ENCODE measurements at regions not wholly inside any gene's neighbourhood (a gene's known extent, or its start where the extent isn't known, plus 50 kb on each side); places are given as distances from the start of the nearest gene placed in this dataset.
A peak's percentile ranks its signal among the peaks of the same experiment; 100 is the strongest.
"Not testable (repeated sequence)": the region's sequence is repeated elsewhere in the genome, so short reads cannot be mapped to it uniquely, and the experiment has no call there.

DNA sequence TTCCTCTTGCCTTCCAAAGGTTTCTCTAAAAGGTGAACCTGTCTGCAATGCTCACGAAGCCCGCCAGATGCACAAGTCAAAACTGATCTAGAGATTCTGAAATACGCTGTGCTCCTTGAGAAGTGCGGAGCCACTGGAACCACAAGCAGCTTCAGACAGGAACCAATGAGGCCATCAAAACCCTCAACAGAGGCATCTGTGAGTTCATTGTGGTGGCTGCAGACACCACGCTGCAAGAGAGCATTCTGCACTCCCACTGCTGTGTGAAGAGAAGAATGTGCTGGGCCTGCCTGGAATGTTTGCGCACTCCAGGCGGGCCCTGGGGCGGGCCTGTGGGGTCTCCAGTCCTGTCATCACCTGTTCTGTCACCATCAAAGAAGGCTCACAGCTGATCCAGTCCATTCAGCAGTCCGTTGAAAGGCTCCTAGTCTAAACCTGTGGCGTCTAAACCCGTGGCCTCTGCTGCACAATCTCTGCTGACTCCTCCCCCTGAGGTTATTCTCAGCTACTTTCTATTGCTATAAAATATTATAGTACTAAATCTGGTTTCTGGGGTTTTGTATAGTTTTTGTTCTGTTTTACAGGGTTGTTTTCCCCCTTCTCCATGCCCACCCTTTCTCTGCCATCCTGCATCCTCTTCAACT, 187.4 kb downstream of the FAM72C start:
- not testable (repeated sequence) for DNase-seq (ENCODE audit: extremely low read depth in 1 of 2, low read depth in 1 of 2)

DNA sequence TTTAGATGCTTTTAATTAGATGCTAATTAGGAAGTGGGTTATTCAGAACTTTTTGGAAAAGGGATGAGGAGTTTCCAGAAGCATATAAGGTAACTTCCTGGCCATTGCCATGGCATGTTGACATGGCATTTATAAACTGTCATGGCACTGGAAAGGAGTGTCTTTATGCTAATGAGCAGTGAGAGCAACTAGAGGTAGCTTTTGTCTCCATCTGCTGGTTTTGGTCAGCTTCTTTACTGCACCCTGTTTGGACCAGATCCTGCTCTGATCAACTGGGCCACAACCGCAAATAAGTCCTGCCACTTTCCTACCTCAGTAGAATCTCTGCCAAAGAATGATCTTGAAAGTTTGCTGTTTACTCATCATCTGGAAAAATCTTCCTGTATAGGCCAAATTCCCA, 193.6 kb downstream of the FAM72C start:
- DNase-seq (ENCODE audit: extremely low read depth in 1 of 2, low read depth in 1 of 2), result not testable (repeated sequence)

DNA sequence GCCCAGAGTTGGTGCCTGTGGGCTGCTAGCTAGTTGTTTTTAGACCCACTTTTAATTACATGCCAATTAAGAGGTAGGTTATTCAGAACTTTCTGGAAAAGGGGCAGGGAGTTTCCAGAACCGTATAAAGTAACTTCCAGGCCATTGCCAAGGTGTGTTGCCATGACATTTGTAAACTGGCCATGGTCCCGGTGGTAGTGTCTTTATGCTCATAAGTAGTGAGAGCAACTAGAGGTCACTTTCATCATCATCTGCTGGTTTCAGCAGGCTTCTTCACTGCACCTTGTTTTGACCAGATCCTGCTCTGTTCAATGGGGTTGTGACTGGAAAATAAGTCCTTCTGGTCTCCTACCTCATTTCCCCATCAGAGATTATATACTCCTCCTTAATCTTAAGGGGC, 207.0 kb downstream of the FAM72C start:
- DNase-seq (ENCODE audit: extremely low read depth in 1 of 2, low read depth in 1 of 2), result not testable (repeated sequence)

DNA sequence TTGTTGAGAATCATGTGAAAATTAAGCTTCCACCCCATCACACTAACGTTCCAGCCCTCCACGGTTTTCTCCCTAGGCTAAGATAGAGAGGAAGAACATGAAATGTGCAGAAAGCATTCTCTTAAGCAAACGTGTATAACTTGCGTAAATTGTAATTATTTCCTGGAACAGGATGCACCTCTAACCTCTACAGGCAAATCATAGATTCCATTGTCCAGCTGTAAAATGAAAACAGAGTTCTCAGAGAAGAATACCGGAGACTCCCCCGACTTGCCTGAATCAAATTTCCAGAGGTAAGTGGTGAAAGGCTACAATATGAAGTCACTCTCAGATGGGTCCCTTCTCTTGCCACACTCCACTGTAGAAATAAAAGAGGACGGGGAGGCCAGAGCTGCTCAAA, 211.4 kb downstream of the FAM72C start:
- not testable (repeated sequence) for DNase-seq (ENCODE audit: extremely low read depth in 1 of 2, low read depth in 1 of 2)

DNA sequence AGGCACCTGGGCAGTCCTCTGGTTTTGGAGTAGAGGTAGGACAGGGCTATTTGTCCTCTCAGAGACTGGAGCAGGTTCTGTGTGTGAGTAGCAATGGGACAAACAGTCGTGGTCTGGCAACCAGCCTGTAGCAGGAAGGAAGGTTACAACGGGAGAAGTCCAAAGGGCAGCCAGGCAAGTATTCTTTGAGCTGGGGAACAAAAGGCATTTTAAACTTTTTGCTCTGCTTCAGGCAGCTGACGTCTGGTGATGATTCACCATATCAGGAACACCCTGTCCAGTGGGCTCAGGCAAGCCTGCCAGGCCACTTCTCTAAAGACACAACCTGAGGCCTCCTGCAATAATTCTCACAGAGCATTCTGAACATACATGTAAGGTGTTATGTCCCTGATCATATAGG, 215.8 kb downstream of the FAM72C start:
- not testable (repeated sequence) for DNase-seq (ENCODE audit: extremely low read depth in 1 of 2, low read depth in 1 of 2)

DNA sequence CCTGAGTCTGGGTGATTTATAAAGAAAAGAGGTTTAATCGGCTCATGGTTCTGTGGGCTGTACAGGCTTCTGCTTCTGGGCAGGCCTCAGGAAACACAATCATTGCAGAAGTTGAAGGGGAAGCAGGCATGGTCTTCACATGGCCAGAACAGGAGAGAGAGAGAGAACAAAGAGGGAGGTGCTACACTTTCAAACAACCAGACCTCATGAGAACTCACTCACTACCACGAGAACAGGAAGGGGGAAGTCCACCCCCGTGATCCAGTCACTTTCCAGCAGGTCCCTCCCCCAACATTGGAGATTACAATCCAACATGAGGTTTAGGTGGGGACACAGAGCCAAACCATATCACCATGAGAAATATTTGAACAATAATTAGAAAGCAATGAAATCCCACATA, 222.9 kb downstream of the FAM72C start:
- no peak for DNase-seq (ENCODE audit: extremely low read depth in 1 of 2, low read depth in 1 of 2)

DNA sequence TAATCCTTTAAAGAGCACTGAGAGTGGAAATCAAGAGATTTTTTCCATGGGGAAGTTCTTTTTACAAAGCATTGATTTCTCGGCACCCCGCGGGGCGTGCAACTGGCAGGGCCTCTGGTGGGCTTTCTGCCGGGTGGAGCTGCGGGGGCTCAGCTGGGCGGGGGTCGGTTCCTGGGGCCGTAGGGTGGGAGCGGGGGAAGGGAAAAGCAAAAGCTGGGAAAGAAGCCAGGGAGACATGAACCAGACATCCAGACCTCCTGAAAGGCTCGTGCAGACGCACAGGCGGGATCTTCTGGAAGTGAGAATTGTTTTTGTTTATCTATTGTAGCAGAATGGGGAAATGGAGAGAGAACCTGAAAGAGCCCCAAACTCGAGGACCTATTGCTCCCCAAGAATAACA, 235.2 kb downstream of the FAM72C start:
- DNase-seq (ENCODE audit: extremely low read depth in 1 of 2, low read depth in 1 of 2), result no peak

DNA sequence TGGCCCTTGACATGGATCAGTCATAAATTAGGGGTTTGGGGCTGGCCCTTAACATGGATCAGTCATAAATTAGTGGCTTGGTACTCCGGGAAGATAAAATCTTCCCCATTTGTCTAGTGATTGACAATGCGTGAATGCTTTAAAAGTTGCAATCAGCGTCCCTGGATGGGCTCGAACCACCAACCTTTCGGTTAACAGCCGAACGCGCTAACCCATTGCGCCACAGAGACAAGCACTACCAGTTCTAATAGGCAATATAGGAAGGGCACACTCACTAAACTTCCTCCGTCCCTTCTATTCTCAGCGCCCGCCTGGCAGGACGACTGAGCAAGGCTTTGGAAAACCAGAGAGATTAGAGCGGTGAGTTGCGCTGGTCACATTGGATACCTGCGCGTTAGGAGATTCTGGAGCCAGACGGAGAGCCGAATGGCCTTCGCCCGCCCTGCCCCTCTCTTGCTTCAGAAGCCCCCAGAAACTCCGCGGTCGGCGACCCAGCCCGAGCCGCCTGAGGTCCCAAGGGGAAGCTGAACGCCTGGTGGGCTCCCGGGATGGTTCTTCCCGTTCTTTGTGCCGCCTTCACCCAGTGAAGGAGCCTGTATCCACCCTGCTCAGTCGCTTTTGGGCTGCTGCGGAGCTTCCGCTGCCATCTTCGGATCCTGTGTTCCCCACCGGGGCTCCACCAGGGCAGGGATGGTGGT, 235.9 kb downstream of the FAM72C start:
- no peak for DNase-seq (ENCODE audit: extremely low read depth in 1 of 2, low read depth in 1 of 2)

DNA sequence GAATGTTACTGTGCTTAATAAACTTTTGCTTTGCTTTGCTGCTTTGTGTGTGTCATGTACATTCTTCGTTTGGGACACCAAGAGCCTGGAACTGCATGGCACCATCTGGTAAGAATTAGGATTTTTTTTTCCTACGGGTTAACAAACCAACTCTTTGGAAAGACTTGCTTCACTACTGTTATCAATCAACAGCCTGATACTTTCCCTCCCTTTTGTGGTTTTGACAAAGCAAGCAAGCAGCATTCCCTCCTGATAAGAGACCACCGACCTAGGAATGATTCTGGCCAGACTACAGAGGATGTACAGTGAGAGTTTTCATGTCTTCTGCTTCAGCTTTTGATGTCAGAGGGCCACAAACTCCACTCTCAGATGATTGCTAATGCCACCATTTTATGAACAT, 237.5 kb downstream of the FAM72C start:
- DNase-seq (ENCODE audit: extremely low read depth in 1 of 2, low read depth in 1 of 2), result not testable (repeated sequence)

DNA sequence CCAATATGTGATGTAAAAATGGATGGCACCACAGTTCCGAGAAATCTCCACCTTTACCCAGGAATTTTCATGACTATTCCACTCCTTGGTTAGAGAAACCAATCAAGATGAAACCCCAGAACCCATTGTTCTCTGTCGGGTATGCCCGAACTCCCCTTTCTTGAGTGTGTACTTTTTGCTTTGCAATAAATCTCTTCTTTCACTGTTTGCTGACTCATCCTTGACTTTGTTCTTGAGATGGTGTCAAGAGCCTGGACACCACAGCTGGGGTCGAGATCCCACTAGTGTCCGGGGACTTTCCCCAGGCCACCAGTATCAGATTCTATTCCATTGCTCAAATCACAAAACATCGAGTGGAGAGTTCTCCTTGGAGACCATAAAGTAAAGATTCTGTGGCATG, 240.9 kb downstream of the FAM72C start:
- DNase-seq (ENCODE audit: extremely low read depth in 1 of 2, low read depth in 1 of 2), result not testable (repeated sequence)

DNA sequence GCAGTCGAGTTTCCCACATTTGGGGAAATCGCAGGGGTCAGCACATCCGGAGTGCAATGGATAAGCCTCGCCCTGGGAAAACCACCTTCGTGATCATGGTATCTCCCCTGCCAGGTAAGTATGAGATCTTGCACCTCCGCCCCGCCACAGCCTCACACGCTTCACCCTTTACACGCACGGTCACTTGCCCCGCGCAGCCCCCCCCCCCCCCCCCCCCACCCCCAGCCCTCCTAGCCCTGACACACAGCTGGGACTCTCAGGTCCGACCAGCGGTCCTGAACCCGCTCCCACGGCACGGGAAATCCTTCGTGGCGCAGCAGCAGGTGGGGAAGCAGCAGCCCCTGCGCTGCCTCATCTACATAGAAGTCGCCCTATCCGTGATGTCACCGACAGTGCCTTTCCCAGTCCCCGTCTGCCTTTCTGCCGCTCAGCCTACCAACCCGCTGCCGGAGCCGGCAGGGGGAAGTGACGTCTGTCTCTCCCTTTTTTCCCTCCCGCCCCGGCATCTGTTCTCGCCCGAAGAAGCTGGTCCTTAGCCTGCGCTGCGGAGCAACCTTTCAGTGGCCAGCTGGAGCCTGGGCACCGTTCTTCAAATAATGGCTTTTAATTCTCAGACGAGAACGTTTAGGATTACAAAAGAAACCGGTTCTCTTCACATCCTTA, 242.2 kb downstream of the FAM72C start:
- DNase-seq (ENCODE audit: extremely low read depth in 1 of 2, low read depth in 1 of 2), result not testable (repeated sequence)

DNA sequence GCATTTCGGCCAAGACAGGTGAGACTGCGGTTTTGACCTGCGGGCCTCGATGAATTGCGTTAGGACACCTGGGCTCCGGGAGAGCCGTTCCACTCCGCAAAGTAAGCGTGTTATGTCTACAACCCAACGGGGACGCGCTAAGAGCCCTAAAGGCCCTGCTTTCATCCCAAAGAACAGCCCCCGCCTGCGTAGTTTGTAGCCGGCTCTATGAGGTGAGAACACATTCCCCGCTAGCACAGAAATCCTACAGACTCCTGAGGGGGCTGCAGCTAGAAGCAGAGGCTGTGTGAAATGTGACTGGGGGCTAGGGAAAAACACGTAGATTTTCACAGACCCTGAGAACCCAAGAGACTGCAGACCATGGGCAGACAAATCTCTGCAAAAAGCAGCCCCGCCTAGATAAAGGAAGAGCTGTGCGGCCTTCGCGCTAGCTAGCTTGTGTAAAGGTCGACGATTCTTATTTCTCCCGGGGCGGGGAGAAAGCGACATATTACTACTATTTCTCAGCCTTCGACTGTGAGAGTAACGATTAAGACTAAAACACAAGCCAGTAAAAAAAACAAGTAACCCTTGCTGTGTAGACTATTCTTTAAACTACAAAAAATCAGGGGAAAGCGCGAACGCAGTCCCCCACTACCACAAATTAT, 242.9 kb downstream of the FAM72C start:
- DNase-seq (ENCODE audit: extremely low read depth in 1 of 2, low read depth in 1 of 2), result peak in 1 of 2 donors; percentile 9

DNA sequence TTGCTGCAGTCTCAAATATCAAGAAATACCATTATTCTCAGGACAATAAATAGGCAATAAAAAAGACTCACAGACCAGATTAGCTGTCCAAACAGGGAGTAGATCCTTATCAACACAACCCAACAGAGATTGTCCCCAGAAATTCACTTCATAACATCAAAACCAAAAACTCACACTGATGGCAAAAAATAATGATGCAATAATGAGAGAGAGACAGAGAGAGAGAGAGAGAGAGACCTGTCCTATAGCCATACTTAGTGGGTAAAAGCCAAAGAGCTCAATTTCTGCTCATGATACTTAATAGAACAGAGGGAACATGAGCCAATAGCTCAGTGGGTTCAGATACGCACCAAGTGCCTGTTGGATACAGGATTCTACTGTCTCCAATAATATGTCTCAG, 244.5 kb downstream of the FAM72C start:
- DNase-seq (ENCODE audit: extremely low read depth in 1 of 2, low read depth in 1 of 2), result no peak

DNA sequence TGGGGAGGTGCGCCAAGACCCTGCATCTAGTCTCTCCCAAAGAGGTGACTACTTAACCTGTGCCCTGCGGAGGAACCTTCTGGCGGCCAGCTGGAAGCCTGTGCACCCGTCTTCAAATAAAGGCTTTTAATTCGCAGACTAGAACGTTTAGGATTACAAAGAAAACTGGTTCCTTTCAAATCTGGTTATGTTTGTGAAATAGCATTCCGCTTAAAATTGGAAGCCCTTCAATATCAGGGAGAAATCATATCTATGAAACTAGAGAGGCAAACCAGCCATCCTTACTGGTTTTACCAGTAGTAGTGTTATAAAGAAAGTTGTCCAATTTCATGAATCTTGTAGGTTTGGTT, 250.8 kb downstream of the FAM72C start:
- no peak for DNase-seq (ENCODE audit: extremely low read depth in 1 of 2, low read depth in 1 of 2)

DNA sequence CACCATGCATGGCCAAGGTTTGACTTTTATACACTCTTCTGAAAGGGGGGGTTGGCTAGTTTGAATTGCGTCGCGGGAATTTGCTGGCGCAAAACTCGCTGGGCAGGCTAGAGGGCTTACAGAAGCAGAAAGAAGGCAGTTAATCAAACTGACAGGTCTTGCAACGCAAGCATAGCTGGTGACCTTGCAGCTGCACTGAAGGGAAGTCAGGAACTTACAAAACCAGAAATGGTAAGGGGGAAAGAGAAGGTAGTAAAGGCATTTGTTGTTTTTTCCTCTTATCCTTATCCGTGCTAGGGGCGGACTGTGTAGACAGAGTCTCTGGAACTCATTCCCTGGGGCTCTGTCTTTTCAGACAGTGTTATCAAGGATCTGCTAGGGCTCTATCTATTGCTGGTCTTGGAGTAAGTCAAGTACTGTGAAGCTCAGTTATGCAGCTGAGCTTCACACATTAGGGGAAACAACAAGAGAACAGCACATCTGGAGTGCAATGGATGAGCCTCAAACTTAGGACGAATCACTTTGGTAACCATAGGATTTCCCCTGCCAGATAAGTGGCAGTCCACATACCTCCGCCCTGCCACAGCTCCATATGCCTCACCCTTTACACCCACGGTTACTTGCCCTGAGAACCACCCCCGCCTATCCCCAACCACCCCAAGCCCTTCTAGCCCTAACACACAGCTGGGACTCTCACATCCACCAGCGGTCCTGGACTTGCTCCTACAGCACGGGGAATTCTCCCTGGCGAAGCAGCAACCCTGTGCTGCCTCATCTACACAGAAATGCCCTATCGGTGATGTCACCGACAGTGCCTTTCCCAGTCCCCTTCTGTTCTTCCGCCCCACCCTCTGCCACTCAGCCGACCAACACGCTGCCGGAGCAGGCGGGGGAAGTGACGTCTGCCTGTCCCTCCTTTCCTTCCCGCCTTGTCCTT, 251.4 kb downstream of the FAM72C start:
- DNase-seq (ENCODE audit: extremely low read depth in 1 of 2, low read depth in 1 of 2), result peak in 1 of 2 donors; percentile 8

DNA sequence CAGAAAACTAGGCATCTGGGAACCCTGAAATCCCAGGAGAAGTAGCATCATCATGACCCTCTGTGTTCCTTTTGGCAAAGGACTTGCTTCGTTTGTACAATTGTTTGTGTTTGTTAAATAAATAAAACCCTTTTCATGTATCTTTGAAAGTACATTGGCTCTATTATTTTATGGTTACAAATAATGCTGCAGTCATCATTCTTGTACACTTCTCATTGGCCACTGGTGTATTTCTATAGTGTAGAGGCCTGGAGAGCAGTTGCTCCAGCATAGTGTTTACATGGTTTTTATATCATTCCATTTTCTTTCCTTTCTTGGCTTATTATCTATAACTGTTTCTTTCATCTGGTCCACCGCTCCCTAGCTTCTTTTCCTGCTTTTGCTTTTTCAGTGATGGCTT, 253.3 kb downstream of the FAM72C start:
- no peak for DNase-seq (ENCODE audit: extremely low read depth in 1 of 2, low read depth in 1 of 2)

DNA sequence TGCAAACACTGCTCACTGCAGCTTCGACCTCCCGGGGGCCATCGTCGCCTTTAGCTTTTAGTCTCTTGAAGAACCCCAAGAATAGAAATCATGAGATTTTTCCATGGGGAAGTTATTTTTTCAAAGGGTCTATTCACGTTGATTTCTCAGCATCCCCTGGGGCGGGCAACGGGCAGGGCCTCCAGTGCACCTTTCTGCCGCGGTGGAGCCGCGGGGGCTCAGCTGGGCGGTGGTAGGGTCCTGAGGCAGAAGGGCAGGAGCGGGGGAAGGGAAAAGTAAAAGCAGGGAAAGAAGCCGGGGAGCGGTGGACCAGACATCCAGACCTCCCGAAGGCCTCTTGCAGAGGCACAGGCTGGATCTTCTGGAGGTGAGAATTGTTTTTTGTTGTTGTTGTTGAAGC, 253.8 kb downstream of the FAM72C start:
- no peak for DNase-seq (ENCODE audit: extremely low read depth in 1 of 2, low read depth in 1 of 2)

DNA sequence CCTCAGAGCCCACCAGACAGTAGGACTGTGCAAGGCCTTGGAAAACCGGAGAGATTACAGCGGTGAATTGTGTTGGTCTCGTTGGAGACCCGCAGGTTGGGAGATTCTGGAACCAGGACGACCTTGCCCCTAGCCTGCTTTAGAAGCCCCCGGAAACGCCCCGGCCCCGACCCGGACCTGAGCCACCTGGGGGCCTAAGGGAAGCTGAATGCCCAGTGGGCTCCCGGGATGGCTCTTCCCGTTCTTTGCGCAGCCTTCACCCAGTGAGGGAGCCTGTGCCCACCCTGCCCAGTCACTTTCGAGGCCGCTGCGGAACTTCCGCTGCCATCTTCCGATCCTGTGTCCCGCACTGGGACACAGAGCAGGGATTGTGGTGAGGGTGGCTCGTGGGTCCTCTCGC, 254.4 kb downstream of the FAM72C start:
- no peak for DNase-seq (ENCODE audit: extremely low read depth in 1 of 2, low read depth in 1 of 2)

DNA sequence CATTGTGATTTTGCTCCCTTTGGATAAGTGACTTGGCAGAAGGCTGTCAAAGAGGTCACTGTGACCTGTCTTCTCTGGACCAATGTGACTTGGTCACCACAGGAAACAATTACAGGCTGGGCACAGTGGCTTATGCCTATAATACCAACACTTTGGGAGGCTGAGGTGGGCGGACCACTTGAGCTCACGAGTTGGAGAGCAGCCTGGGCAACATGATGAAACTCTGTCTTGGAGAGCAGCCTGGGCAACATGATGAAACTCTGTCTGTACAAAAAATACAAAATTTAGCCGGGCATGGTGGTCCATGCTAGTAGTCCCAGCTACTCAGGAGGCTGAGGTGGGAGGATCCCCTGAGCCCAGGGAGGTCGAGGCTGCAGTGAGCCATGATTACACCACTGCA, 256.9 kb downstream of the FAM72C start:
- not testable (repeated sequence) for DNase-seq (ENCODE audit: extremely low read depth in 1 of 2, low read depth in 1 of 2)

DNA sequence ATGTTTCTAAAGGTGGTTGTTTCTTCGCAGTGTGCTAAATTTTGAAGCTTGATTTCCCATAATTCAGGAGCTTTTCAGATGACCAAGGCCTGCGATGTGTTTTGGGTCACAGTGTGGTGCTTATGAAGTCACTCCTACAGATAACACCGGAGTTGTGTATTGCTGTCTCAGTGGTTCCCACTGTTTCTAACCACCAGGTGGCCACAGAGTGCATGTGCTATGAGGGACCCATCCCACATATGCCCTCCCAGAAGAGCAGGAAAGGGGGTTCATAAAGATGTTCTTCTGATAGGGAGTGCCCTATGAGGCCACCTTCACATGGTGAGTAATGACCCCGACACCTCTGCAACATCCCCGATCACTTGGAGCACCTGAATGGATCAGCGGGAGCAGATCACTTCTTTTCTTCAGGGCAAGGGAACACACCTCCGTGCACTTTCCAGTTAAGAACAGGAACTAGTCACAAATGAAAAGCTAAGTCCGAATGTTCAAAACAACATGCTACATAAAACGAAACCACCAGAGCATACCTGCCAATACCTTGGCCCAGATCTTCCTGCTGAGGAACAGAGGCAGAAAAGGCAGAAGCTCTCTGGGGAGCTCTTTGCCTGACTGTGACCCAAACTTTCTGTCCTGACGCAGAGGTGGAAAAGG, 262.1 kb downstream of the FAM72C start:
- DNase-seq (ENCODE audit: extremely low read depth in 1 of 2, low read depth in 1 of 2), result not testable (repeated sequence)

Data from stimulated activated CD8-positive, alpha-beta memory T cell treated with anti-CD3 and anti-CD28 coated beads, Interleukin-7, amount 100 ng/mL, for 48 hours (primary cell).